ENCODE measurements at regions not wholly inside any gene's neighbourhood (a gene's known extent, or its start where the extent isn't known, plus 50 kb on each side); places are given as distances from the start of the nearest gene placed in this dataset.

DNA sequence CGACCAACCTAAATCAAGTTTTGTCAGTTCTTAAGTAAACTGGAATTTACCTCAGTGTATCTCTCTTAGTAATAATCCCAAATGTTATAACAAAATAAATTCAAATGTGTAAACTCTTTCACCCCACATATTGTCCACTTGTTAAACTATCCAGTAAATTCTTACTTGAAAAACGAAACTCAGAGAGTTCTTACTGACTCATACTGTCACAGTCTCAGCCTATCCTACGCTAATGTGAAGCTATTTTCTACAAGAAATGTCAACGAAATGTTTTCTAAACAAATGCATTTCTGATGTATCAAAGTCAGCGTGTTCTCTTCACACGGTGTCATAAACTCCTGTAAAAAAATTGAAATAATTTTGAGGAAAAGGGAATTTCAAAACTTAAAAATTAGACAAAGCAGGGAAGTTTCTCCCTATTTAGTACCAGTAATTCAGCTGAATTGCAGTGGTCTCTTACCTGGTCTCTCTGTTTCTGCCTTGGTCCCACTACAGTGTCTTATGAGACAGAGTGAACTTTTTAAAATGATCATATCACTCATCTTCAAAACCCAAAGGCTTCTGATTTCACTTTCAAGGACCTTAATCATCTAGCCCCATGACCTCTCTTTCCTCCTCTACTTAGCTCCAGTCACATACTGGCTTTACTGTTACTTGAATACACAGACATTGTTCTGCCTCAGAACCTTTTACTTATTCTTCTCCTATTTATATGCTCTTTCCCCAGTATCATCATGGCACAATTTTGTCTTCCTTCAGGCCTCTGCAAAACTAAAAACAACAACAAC lies 63.3 kb downstream of the DCAF8L1 start:
- Histone ChIP-seq H4K91ac (replicated peaks; ENCODE audit: insufficient read length, low read length) (no peak overlapping the region), H2AFZ (ENCODE audit: low read length) (no peak overlapping the region), H2BK5ac (ENCODE audit: low read depth, low read length) (no peak overlapping the region), H3K27ac (ENCODE audit: low read depth, low read length) (no peak overlapping the region), H3K23ac (ENCODE audit: insufficient read length) (no peak overlapping the region), H3K14ac (ENCODE audit: insufficient read length) (no peak overlapping the region), H3K79me1 (ENCODE audit: low read depth, low read length) (no peaks in the 10 kb centered on the region), H3K79me2 (ENCODE audit: control insufficient read depth in 1 of 2, insufficient read depth in 2 of 2, low read length in 2 of 2) (no peaks in the 10 kb centered on the region), H3K4me2 (ENCODE audit: insufficient read depth in 1 of 2, low read depth in 2 of 2, low read length in 2 of 2) (no peak overlapping the region), H3K4me1 (replicated peaks in 1 of 4; ENCODE audit: control insufficient read depth in 3 of 4, insufficient read depth in 4 of 4, low read length in 3 of 4) (no peaks in the 10 kb centered on the region), H4K20me1 (replicated peaks in 1 of 2; ENCODE audit: control insufficient read depth in 1 of 2, insufficient read depth in 2 of 2, low read length in 2 of 2) (no peaks in the 10 kb centered on the region), H2BK15ac (ENCODE audit: low read length) (no peak overlapping the region), H3K36me3 (ENCODE audit: control insufficient read depth in 2 of 4, insufficient read depth in 4 of 4, low read length in 3 of 4) (no peaks in the 10 kb centered on the region), H3K9me3 (ENCODE audit: insufficient read depth in 2 of 2, low read depth in 1 of 2, low read length in 1 of 2) (no peaks in the 10 kb centered on the region), H3K18ac (ENCODE audit: extremely low read depth, low read length) (no peak overlapping the region), H3K4ac (replicated peaks; ENCODE audit: insufficient read length, low read depth, low read length) (no peak overlapping the region), H3K27me3 (replicated peaks in 1 of 4; ENCODE audit: control insufficient read depth in 3 of 4, extremely low read depth in 1 of 4, insufficient read depth in 3 of 4, low read length in 3 of 4) (no peaks in the 10 kb centered on the region), H3K23me2 (ENCODE audit: low read depth, low read length) (no peaks in the 10 kb centered on the region), H2BK12ac (ENCODE audit: low read depth, low read length) (no peak overlapping the region), H4K5ac (ENCODE audit: insufficient read length, low read depth, low read length) (no peak overlapping the region), H2AK5ac (ENCODE audit: low read depth, low read length) (no peak overlapping the region), H2BK20ac (ENCODE audit: low read length) (no peak overlapping the region), H3K9ac (replicated peaks in 1 of 4; ENCODE audit: extremely low read depth in 1 of 4, low read depth in 3 of 4, low read length in 3 of 4) (no peak overlapping the region), H4K8ac (ENCODE audit: extremely low read depth, insufficient read depth, low read length) (no peak overlapping the region), H3K4me3 (ENCODE audit: extremely low read depth in 1 of 4, insufficient read depth in 2 of 4, low read depth in 3 of 4, low read length in 4 of 4) (no peak overlapping the region), H2BK120ac (replicated peaks; ENCODE audit: low read depth, low read length) (no peak overlapping the region), H3K56ac (replicated peaks; ENCODE audit: insufficient read length, low read depth, low read length) (no peak overlapping the region)
- WGBS, 2 experiments (ENCODE audit: extremely low coverage in 1 of 2, insufficient coverage in 1 of 2, insufficient read length in 1 of 2, insufficient replicate concordance in 2 of 2, low coverage in 1 of 2, low lambda C conversion rate in 2 of 2, missing lambda C conversion rate in 1 of 2), result 93% methylated on average over 6 of the region's 6 CpGs; no CpG with 5 or more reads in 1 of the 2 experiments
- no peak for FAIRE-seq
- CTCF ChIA-PET (ENCODE audit: partially characterized antibody), result interaction anchor here (0.5 kb wide), 2 partner anchors 29 to 1620 kb away, joined by 3 to 5 read pairs; no protein-coding TSS in a partner anchor
- DNase-seq (ENCODE audit: low read depth in 1 of 2, low spot score in 2 of 2), result no peak
- TF ChIP-seq HDAC6 (IDR thresholded peaks at IDR 0.05; ENCODE audit: low read depth, low read length), result no peak
- TF ChIP-seq SAP30 (IDR thresholded peaks at IDR 0.05; ENCODE audit: insufficient read depth, insufficient replicate concordance, low read length), result no peak
- no peak for TF ChIP-seq KDM1A (IDR thresholded peaks at IDR 0.05; ENCODE audit: borderline replicate concordance, low read length)
- no peak for TF ChIP-seq TAF7 (optimal IDR thresholded peaks at IDR 0.05; ENCODE audit: borderline replicate concordance, low read depth, low read length)
- TF ChIP-seq SP2 (IDR thresholded peaks at IDR 0.05; ENCODE audit: low read length), result no peak
- TF ChIP-seq NRF1 (IDR thresholded peaks at IDR 0.05; ENCODE audit: low read depth, low read length), result no peak
- no peak for TF ChIP-seq SP1 (IDR thresholded peaks at IDR 0.05; ENCODE audit: low read depth, low read length)
- no peak for TF ChIP-seq SIX5 (IDR thresholded peaks at IDR 0.05; ENCODE audit: low read depth, low read length)
- no peak for TF ChIP-seq KDM4A (IDR thresholded peaks at IDR 0.05; ENCODE audit: low read depth, low read length, severe bottlenecking)
- POLR2A ChIA-PET (ENCODE audit: partially characterized antibody), result no interaction called here

Data from H1 (cell line).